Astrocyte of the spinal cord (primary cell): ENCODE measurements at regions not wholly inside any gene's neighbourhood (a gene's known extent, or its start where the extent isn't known, plus 50 kb on each side); places are given as distances from the start of the nearest gene placed in this dataset.
A peak's percentile ranks its signal among the peaks of the same experiment; 100 is the strongest.

ENCODE experiments used
- DNase-seq: peaks from one replicate; pipeline ENCODE4 v3.0.0; 2011; ENCODE audit warnings: low read depth, low spot score
- H3K4me3 ChIP-seq: 2 replicates; pipeline ENCODE4 v1.5.1; 2011; ENCODE audit warnings: low read depth, mild to moderate bottlenecking, low read length, moderate library complexity
- in situ Hi-C: cut with HindIII; loops from 2 replicates; pipeline ENCODE4 v1.10.0; 2017; ENCODE audit warnings: low sequenced_read_pairs
- TF ChIP-seq, protein P1 (sequence below): IDR thresholded peaks from 2 replicates; pipeline ENCODE4 v1.5.1; 2012; ENCODE audit warnings: low read depth, mild to moderate bottlenecking, low read length, inconsistent platforms

DNA sequence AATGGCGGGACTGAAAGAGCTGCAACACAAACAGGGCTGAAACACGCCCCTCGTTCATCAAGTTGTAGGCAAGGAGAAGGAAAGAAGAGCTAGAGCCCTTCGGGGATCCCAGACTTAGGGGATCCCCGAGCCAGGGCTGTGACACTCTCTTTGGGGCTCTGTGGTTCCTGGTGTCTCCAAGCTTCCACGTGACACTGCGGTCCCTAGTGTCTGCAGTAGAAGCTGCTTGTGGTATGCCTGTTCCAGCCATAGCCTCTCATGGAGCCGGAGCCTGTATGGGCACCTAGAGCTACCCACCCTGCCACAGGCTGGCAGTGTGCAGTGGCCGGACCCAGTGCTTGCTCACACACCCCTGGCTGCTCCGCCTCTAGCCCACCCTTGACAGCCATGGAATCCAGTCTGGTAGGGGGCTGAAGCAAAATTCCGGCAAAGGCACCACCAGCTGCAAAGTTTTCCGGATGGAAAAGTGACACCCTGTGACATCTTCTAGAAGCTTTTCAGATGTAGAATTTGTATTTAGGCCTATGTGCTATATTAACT lies 1439.6 kb upstream of the ACO1 start:
- TF ChIP-seq, protein P1, sequence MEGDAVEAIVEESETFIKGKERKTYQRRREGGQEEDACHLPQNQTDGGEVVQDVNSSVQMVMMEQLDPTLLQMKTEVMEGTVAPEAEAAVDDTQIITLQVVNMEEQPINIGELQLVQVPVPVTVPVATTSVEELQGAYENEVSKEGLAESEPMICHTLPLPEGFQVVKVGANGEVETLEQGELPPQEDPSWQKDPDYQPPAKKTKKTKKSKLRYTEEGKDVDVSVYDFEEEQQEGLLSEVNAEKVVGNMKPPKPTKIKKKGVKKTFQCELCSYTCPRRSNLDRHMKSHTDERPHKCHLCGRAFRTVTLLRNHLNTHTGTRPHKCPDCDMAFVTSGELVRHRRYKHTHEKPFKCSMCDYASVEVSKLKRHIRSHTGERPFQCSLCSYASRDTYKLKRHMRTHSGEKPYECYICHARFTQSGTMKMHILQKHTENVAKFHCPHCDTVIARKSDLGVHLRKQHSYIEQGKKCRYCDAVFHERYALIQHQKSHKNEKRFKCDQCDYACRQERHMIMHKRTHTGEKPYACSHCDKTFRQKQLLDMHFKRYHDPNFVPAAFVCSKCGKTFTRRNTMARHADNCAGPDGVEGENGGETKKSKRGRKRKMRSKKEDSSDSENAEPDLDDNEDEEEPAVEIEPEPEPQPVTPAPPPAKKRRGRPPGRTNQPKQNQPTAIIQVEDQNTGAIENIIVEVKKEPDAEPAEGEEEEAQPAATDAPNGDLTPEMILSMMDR = no peak
- in situ Hi-C loops = no loop called here
- DNase-seq = no peak
- no peak overlapping the region for H3K4me3 ChIP-seq

DNA sequence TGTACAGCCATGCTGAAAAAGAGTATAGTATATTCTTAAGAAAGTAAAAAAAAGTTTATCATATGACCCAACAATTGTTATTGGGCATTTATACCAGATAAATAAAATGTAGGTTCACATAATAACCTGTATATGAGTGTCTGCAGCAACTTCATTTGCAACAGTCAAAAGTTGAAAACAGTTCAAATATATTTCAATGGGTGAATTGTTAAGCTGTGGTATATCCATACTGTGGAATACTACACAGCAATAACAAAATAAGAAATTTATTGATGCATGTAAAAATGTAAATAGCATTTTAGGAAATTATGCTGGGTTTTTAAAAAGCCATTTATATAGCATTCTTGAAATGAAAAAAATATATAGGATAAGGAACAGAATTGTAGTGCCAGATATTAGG lies 1420.1 kb upstream of the ACO1 start:
- in situ Hi-C loops = no loop called here
- TF ChIP-seq, protein P1 = no peak
- no peak for DNase-seq
- H3K4me3 ChIP-seq = no peak overlapping the region

DNA sequence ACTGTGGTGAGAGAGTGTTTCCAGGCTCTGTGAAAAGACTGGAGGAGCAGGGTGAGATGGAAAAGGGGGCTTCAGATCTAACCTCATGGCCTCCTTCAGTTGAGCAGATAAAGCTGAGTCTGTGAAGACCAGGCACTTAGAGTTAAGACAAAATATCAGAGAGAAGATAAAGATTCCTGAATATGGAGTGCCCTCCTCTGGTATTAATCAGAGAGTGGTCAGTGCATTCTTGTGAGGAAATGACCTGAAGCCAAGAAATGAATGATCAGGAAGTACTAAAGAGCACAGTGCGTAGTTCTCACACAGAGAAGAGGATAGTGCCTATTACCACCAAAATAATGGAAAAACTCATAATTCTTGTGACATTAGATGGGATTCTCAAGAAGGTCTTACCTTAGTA lies 1417.0 kb upstream of the ACO1 start:
- H3K4me3 ChIP-seq = no peak overlapping the region
- peak; percentile 9 for DNase-seq
- TF ChIP-seq, protein P1 = no peak
- in situ Hi-C loops = no loop called here

DNA sequence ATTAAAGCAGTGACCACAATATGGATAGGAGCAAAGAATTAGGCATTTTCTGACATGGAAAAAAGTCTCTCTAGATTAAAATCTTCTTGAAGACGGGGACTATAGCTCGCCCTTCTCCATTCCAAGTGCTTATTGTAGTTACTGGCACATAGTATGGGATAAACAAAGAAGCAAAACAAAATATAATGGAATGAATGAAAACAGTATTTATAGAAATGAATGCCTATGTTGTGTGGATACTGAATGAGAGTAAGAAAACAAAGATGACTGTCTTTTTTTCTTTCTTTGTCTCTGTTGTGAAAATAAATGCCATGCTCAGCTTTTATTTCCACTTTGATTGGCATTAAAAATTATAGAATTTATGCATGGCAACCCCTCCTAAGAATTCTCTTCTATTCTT lies 1414.3 kb upstream of the ACO1 start:
- TF ChIP-seq, protein P1 = no peak
- DNase-seq = no peak
- in situ Hi-C loops = no loop called here
- no peak overlapping the region for H3K4me3 ChIP-seq

DNA sequence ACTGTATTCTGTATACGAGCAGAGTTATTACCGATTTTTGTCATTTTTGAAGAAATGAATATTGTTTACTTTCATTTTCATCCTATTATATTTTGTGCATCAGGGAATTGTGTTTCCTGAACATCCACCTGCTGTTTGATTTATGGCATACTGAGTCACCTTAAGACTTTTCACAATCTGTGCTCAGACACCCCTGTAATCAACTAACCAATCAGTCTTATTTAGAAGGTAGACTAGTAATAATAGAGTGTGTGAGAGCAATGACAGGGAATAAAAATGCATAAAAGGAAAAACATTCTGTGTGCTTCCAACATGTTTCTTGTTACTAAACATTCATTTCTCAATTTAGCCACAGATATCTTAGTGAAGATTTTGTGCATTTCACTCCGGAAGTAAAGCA lies 1413.6 kb upstream of the ACO1 start:
- in situ Hi-C loops = no loop called here
- TF ChIP-seq, protein P1 = no peak
- DNase-seq = no peak
- no peak overlapping the region for H3K4me3 ChIP-seq

DNA sequence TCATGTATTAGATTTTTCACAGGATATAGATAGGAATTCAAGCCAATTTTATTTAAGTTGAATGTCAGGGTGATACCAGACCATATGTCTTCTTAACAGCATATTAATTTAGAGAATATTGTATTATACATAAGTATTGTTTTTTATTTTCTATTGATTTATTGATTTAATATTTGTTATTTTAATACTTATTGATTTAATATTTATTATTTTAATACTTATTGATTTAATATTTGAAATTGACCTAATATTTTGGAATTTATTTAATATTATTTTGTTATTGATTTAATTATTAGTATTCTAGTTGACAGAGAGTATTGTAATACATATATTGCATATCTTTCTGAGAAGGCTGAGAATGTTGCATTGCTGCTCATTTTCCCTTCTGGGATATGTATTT lies 1411.8 kb upstream of the ACO1 start:
- H3K4me3 ChIP-seq = no peak overlapping the region
- no peak for DNase-seq
- TF ChIP-seq, protein P1 = no peak
- in situ Hi-C loops = no loop called here

DNA sequence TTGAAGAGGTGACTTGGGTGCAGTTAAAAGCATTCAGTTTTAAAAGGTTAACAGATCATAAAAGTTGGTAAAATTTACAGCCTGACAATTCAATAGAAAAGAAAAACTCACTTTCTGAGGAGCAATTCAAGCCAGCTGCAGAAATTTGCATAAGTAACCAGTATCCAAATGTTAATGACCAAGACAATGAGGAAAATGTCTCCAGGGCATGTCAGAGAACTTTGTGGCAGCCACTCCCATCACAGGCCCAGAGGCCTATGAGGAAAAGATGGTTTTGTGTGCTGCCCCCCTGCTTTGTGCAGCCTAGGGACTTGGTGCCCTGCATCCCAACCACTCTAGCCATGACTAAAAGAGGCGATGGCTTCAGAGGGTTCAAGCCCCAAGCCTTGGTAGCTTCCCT lies 1406.5 kb upstream of the ACO1 start:
- no peak overlapping the region for H3K4me3 ChIP-seq
- no peak for DNase-seq
- in situ Hi-C loops = no loop called here
- TF ChIP-seq, protein P1 = no peak
